ENCODE measurements at regions not wholly inside any gene's neighbourhood (a gene's known extent, or its start where the extent isn't known, plus 50 kb on each side); places are given as distances from the start of the nearest gene placed in this dataset.

- no peak overlapping the region for H3K27ac Mint-ChIP-seq
- CTCF ChIA-PET, result no interaction called here
- no peak for DNase-seq
- no peaks in the 10 kb centered on the region for H3K36me3 Mint-ChIP-seq
- POLR2A ChIA-PET, result no interaction called here
- H3K27me3 Mint-ChIP-seq, result peaks cover 17% of the 10 kb centered on the region
- intact Hi-C loops (cut with micrococcal nuclease), result no loop called here
- no peaks in the 10 kb centered on the region for H3K4me1 Mint-ChIP-seq (ENCODE audit: low read depth)
- H3K4me3 Mint-ChIP-seq, result no peak overlapping the region
- H3K9me3 Mint-ChIP-seq, result no peaks in the 10 kb centered on the region
Observed at GRCh38 chr10:43949351-43949750, 300.7 kb upstream of the ZNF32 start.

- intact Hi-C loops (cut with micrococcal nuclease), result no loop called here
- H3K27ac Mint-ChIP-seq, result no peak overlapping the region
- no peaks in the 10 kb centered on the region for H3K9me3 Mint-ChIP-seq
- H3K4me1 Mint-ChIP-seq (ENCODE audit: low read depth), result peaks cover 5% of the 10 kb centered on the region
- ChIA-PET CTCF (no interaction called here), POLR2A (no interaction called here)
- DNase-seq, result no peak
- peaks cover 12% of the 10 kb centered on the region for H3K27me3 Mint-ChIP-seq
- H3K36me3 Mint-ChIP-seq, result no peaks in the 10 kb centered on the region
- no peak overlapping the region for H3K4me3 Mint-ChIP-seq
Observed at GRCh38 chr10:43946445-43946844, 297.8 kb upstream of the ZNF32 start.

- Mint-ChIP-seq H3K27ac (no peak overlapping the region), H3K9me3 (no peaks in the 10 kb centered on the region), H3K36me3 (no peaks in the 10 kb centered on the region), H3K27me3 (peaks cover 9% of the 10 kb centered on the region), H3K4me1 (ENCODE audit: low read depth) (peaks cover 5% of the 10 kb centered on the region), H3K4me3 (no peak overlapping the region)
- ChIA-PET CTCF (no interaction called here), POLR2A (no interaction called here)
- DNase-seq, result no peak
- intact Hi-C loops (cut with micrococcal nuclease), result no loop called here
Observed at GRCh38 chr10:43945908-43946307, 297.2 kb upstream of the ZNF32 start.

GRCh38 chr10:43945094-43945730 is 296.5 kb upstream of the ZNF32 start:
- H3K4me1 Mint-ChIP-seq (ENCODE audit: low read depth), result peaks cover 5% of the 10 kb centered on the region
- DNase-seq, result no peak
- H3K27ac Mint-ChIP-seq, result no peak overlapping the region
- intact Hi-C loops (cut with micrococcal nuclease), result no loop called here
- H3K27me3 Mint-ChIP-seq, result peaks cover 7% of the 10 kb centered on the region
- no peak overlapping the region for H3K4me3 Mint-ChIP-seq
- no peaks in the 10 kb centered on the region for H3K9me3 Mint-ChIP-seq
- ChIA-PET POLR2A (no interaction called here), CTCF (no interaction called here)
- no peaks in the 10 kb centered on the region for H3K36me3 Mint-ChIP-seq

GRCh38 chr10:43944381-43945093 is 295.9 kb upstream of the ZNF32 start:
- Mint-ChIP-seq H3K27me3 (peaks cover 5% of the 10 kb centered on the region), H3K36me3 (no peaks in the 10 kb centered on the region), H3K27ac (no peak overlapping the region), H3K4me3 (no peak overlapping the region), H3K4me1 (ENCODE audit: low read depth) (peaks cover 5% of the 10 kb centered on the region), H3K9me3 (no peaks in the 10 kb centered on the region)
- no peak for DNase-seq
- POLR2A ChIA-PET, result no interaction called here
- CTCF ChIA-PET, result no interaction called here
- intact Hi-C loops (cut with micrococcal nuclease), result no loop called here

- Mint-ChIP-seq H3K4me3 (no peak overlapping the region), H3K4me1 (ENCODE audit: low read depth) (peaks cover 5% of the 10 kb centered on the region), H3K9me3 (no peaks in the 10 kb centered on the region), H3K27me3 (peaks cover 5% of the 10 kb centered on the region), H3K36me3 (no peaks in the 10 kb centered on the region), H3K27ac (no peak overlapping the region)
- ChIA-PET CTCF (no interaction called here), POLR2A (no interaction called here)
- intact Hi-C loops (cut with micrococcal nuclease), result no loop called here
- no peak for DNase-seq
Observed at GRCh38 chr10:43943818-43944360, 295.2 kb upstream of the ZNF32 start.

- POLR2A ChIA-PET, result no interaction called here
- CTCF ChIA-PET, result no interaction called here
Observed at GRCh38 chr10:43943119-43943817, 294.6 kb upstream of the ZNF32 start.

GRCh38 chr10:43942096-43942850 is 293.6 kb upstream of the ZNF32 start:
- Mint-ChIP-seq H3K27me3 (peaks cover 5% of the 10 kb centered on the region), H3K27ac (no peak overlapping the region), H3K4me3 (no peak overlapping the region), H3K9me3 (no peaks in the 10 kb centered on the region), H3K36me3 (no peaks in the 10 kb centered on the region), H3K4me1 (ENCODE audit: low read depth) (peaks cover 5% of the 10 kb centered on the region)
- ChIA-PET CTCF (no interaction called here), POLR2A (no interaction called here)
- DNase-seq, result no peak
- intact Hi-C loops (cut with micrococcal nuclease), result no loop called here

More at GRCh38 chr10:43943119-43943817, 294.6 kb upstream of the ZNF32 start:
- DNase-seq, result no peak
- peaks cover 5% of the 10 kb centered on the region for H3K4me1 Mint-ChIP-seq (ENCODE audit: low read depth)
- no peak overlapping the region for H3K27ac Mint-ChIP-seq
- no peaks in the 10 kb centered on the region for H3K36me3 Mint-ChIP-seq
- peaks cover 5% of the 10 kb centered on the region for H3K27me3 Mint-ChIP-seq
- intact Hi-C loops (cut with micrococcal nuclease), result no loop called here
- no peaks in the 10 kb centered on the region for H3K9me3 Mint-ChIP-seq
- no peak overlapping the region for H3K4me3 Mint-ChIP-seq

GRCh38 chr10:43940898-43941837 is 292.5 kb upstream of the ZNF32 start:
- Mint-ChIP-seq H3K27me3 (peaks cover 5% of the 10 kb centered on the region), H3K9me3 (no peaks in the 10 kb centered on the region), H3K4me1 (ENCODE audit: low read depth) (peaks cover 5% of the 10 kb centered on the region), H3K4me3 (no peak overlapping the region), H3K27ac (no peak overlapping the region), H3K36me3 (no peaks in the 10 kb centered on the region)
- ChIA-PET POLR2A (no interaction called here), CTCF (no interaction called here)
- intact Hi-C loops (cut with micrococcal nuclease), result no loop called here
- DNase-seq, result no peak

GRCh38 chr10:43939939-43940820 is 291.5 kb upstream of the ZNF32 start:
- intact Hi-C loops (cut with micrococcal nuclease), result no loop called here
- Mint-ChIP-seq H3K4me1 (ENCODE audit: low read depth) (peaks cover 5% of the 10 kb centered on the region), H3K9me3 (no peaks in the 10 kb centered on the region), H3K27ac (no peak overlapping the region), H3K36me3 (no peaks in the 10 kb centered on the region), H3K27me3 (peaks cover 5% of the 10 kb centered on the region), H3K4me3 (no peak overlapping the region)
- ChIA-PET POLR2A (no interaction called here), CTCF (no interaction called here)
- DNase-seq, result no peak

GRCh38 chr10:43939389-43939938 is 290.8 kb upstream of the ZNF32 start:
- H3K4me3 Mint-ChIP-seq, result no peak overlapping the region
- intact Hi-C loops (cut with micrococcal nuclease), result no loop called here
- no peaks in the 10 kb centered on the region for H3K36me3 Mint-ChIP-seq
- peaks cover 5% of the 10 kb centered on the region for H3K27me3 Mint-ChIP-seq
- H3K27ac Mint-ChIP-seq, result no peak overlapping the region
- ChIA-PET POLR2A (no interaction called here), CTCF (no interaction called here)
- no peak for DNase-seq
- H3K4me1 Mint-ChIP-seq (ENCODE audit: low read depth), result peaks cover 5% of the 10 kb centered on the region
- H3K9me3 Mint-ChIP-seq, result no peaks in the 10 kb centered on the region
